ENCODE measurements at regions not wholly inside any gene's neighbourhood (a gene's known extent, or its start where the extent isn't known, plus 50 kb on each side); places are given as distances from the start of the nearest gene placed in this dataset.

- no peak for ATAC-seq (ENCODE audit: low read depth)
- no peak for DNase-seq (ENCODE audit: low spot score)
Measured at GRCh38 chr16:55380485-55380884, 56.5 kb downstream of the IRX6 start.

GRCh38 chr16:55384288-55385247, 60.6 kb downstream of the IRX6 start:
- no peak for DNase-seq (ENCODE audit: low spot score)
- H3K4me3 ChIP-seq (ENCODE audit: severe bottlenecking), result no peak overlapping the region
- no peak for TF ChIP-seq CTCF (IDR thresholded peaks at IDR 0.05; ENCODE audit: poor library complexity, severe bottlenecking)
- H3K36me3 ChIP-seq (ENCODE audit: low read depth), result no peaks in the 10 kb centered on the region
- no peaks in the 10 kb centered on the region for H3K27me3 ChIP-seq (ENCODE audit: insufficient read depth, poor library complexity, severe bottlenecking)
- peaks cover 16% of the 10 kb centered on the region for H3K4me1 ChIP-seq (ENCODE audit: insufficient read depth, poor library complexity, severe bottlenecking)
- no peak overlapping the region for H3K27ac ChIP-seq (ENCODE audit: poor library complexity, severe bottlenecking)
- H3K9me3 ChIP-seq (ENCODE audit: severe bottlenecking), result no peaks in the 10 kb centered on the region
- no peak for ATAC-seq (ENCODE audit: low read depth)

More at GRCh38 chr16:55380485-55380884, 56.5 kb downstream of the IRX6 start:
- no peaks in the 10 kb centered on the region for H3K4me1 ChIP-seq (ENCODE audit: insufficient read depth, poor library complexity, severe bottlenecking)
- H3K27me3 ChIP-seq (ENCODE audit: insufficient read depth, poor library complexity, severe bottlenecking), result no peaks in the 10 kb centered on the region
- no peaks in the 10 kb centered on the region for H3K9me3 ChIP-seq (ENCODE audit: severe bottlenecking)
- no peaks in the 10 kb centered on the region for H3K36me3 ChIP-seq (ENCODE audit: low read depth)
- TF ChIP-seq CTCF (IDR thresholded peaks at IDR 0.05; ENCODE audit: poor library complexity, severe bottlenecking), result no peak
- no peak overlapping the region for H3K27ac ChIP-seq (ENCODE audit: poor library complexity, severe bottlenecking)
- H3K4me3 ChIP-seq (ENCODE audit: severe bottlenecking), result no peak overlapping the region

GRCh38 chr16:55385359-55385758, 61.4 kb downstream of the IRX6 start:
- Histone ChIP-seq H3K9me3 (ENCODE audit: severe bottlenecking) (no peaks in the 10 kb centered on the region), H3K27me3 (ENCODE audit: insufficient read depth, poor library complexity, severe bottlenecking) (no peaks in the 10 kb centered on the region), H3K4me1 (ENCODE audit: insufficient read depth, poor library complexity, severe bottlenecking) (peaks cover 16% of the 10 kb centered on the region), H3K27ac (ENCODE audit: poor library complexity, severe bottlenecking) (peak overlapping the region; percentile 73), H3K36me3 (ENCODE audit: low read depth) (no peaks in the 10 kb centered on the region), H3K4me3 (ENCODE audit: severe bottlenecking) (no peak overlapping the region)
- DNase-seq (ENCODE audit: low spot score) (no peak), ATAC-seq (ENCODE audit: low read depth) (no peak)
- no peak for TF ChIP-seq CTCF (IDR thresholded peaks at IDR 0.05; ENCODE audit: poor library complexity, severe bottlenecking)

GRCh38 chr16:55386534-55387296, 62.7 kb downstream of the IRX6 start:
- DNase-seq (ENCODE audit: low spot score) (no peak), ATAC-seq (ENCODE audit: low read depth) (peak; percentile 97)
- Histone ChIP-seq H3K27ac (ENCODE audit: poor library complexity, severe bottlenecking) (peak overlapping the region; percentile 73), H3K27me3 (ENCODE audit: insufficient read depth, poor library complexity, severe bottlenecking) (no peaks in the 10 kb centered on the region), H3K4me3 (ENCODE audit: severe bottlenecking) (no peak overlapping the region), H3K36me3 (ENCODE audit: low read depth) (no peaks in the 10 kb centered on the region), H3K4me1 (ENCODE audit: insufficient read depth, poor library complexity, severe bottlenecking) (peaks cover 16% of the 10 kb centered on the region), H3K9me3 (ENCODE audit: severe bottlenecking) (no peaks in the 10 kb centered on the region)
- TF ChIP-seq CTCF (IDR thresholded peaks at IDR 0.05; ENCODE audit: poor library complexity, severe bottlenecking), result no peak

Measured in RWPE2 (cell line).